Stimulated activated CD4-positive, alpha-beta T cell treated with anti-CD3 and anti-CD28 coated beads, Interleukin-1b, Interleukin-23, amount 100 ng/mL, for 1 hour (primary cell): ENCODE measurements at regions not wholly inside any gene's neighbourhood (a gene's known extent, or its start where the extent isn't known, plus 50 kb on each side); places are given as distances from the start of the nearest gene placed in this dataset.

Source experiments
- DNase-seq, 2 donors: peaks; one replicate each; pipeline ENCODE4 v3.0.0-alpha.2; 2020; ENCODE audit warnings: low read depth in 2 of 2

DNA sequence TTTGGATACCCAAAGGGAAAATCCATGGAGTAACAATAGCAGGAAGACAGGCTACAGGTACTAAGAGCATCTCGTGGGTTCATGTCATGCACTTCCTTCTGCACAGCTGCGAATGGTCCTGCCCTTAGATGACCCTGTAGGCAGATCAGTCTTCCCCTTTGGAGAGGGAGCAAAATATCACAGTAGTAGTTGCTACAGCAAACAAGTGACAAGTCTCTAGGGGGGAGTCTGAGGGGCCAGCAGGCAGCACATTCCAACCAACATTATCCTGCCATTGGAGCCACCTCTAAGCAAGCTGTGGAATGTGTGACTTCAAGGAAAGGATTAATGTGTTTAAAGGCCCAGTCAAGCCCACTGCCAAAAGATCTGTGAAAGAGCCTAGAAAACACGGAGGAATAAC, 273.2 kb upstream of the PARD3B start:
- DNase-seq: no peak

DNA sequence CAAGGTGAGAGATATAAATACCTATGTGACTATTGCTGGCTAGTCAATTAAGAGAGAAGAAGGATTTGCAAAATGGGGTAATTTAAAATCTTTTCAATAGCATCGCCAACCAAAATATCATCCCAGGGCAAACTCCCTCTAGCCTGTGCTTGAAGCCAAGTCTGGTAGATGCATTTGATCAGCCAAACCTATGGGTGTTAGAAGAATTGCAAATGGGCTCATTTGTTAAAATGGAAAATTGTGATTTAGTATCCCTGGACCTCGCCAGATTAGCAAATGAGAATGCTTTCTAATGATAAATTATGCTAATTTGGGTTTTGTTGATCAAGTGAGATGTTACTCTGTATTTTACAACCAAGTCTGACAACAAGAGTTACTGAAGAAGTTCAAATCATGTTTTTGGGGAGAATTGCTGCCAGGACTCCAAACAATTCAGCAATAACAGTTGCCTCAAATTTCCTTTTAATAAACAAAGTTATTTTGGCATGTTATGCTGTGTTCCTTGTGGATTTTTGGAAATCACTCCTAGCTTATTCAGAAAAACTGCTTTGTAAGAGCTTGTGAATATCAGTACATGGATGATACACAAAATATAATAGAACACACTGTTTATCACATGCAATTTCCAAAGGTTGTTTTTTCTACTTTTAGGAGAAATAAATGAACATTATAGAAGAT, 272.5 kb upstream of the PARD3B start:
- no peak for DNase-seq

GRCh38 chr2:204274429-204274828, 270.8 kb upstream of the PARD3B start:
- DNase-seq: no peak

GRCh38 chr2:204274991-204275390, 270.3 kb upstream of the PARD3B start:
- no peak for DNase-seq

GRCh38 chr2:204277226-204277625, 268.0 kb upstream of the PARD3B start:
- DNase-seq: no peak

- DNase-seq: no peak
These were observed 266.8 kb upstream of the PARD3B start for GRCh38 chr2:204278454-204278853.

GRCh38 chr2:204279819-204280218, 265.5 kb upstream of the PARD3B start:
- no peak for DNase-seq

GRCh38 chr2:204280262-204280668, 265.0 kb upstream of the PARD3B start:
- no peak for DNase-seq

- no peak for DNase-seq
These were observed 263.2 kb upstream of the PARD3B start for GRCh38 chr2:204282081-204282480.

DNA sequence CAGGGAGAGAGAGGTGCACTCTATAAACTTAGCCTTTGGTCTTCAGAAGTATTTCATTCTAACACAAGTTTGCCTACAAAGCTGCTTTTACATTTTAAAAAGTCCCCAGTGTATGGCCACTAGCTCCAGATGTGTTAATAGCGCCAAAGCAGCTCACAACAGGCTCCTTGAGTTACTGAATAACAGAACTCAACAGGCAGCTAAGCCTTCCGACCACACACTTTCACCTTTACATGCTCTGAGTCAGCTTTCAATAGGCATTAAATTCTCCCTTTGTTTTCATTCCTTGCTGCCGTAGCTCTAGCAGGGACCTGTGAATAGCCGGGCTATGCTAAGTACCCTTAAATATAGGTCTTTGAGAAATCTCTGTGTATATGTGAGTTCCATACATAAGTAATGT, 262.8 kb upstream of the PARD3B start:
- no peak for DNase-seq

DNA sequence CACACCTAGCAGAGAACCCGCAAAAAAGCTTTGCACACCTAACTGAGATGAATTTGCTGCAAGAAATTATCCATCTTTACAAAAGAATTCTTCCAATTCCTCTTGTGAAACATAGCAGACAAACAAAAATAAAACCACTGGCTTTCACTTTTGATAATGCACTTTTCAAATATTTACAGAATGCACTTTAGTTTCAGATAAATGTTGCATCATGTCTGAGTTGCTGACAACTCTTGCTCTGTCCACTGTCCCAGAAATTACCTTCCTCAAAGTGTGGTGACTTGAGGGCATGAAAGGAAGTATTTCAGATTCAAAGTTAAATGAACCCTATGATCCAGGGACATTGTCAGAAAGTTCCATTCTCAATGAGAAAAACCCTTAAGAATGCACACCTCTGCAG, 256.2 kb upstream of the PARD3B start:
- no peak for DNase-seq

DNA sequence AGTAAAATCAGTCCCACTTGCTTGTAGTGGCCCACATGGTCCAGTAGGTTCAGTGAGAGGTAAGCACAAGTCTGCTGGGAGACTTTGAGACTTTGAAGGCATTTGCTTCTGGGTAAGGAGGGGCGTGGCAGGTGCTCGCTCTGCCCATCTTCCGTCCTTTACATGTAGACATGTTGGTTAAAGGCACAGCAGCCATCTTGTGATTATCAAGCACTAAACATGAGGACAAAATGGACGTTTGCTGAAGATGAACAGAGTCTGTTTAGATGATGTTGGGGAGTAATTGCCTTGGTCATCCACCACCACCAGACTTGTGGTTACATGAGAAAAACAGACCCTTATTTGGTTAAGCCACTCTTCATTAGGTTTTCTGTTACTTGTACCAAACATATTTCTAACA, 252.8 kb upstream of the PARD3B start:
- no peak for DNase-seq

DNA sequence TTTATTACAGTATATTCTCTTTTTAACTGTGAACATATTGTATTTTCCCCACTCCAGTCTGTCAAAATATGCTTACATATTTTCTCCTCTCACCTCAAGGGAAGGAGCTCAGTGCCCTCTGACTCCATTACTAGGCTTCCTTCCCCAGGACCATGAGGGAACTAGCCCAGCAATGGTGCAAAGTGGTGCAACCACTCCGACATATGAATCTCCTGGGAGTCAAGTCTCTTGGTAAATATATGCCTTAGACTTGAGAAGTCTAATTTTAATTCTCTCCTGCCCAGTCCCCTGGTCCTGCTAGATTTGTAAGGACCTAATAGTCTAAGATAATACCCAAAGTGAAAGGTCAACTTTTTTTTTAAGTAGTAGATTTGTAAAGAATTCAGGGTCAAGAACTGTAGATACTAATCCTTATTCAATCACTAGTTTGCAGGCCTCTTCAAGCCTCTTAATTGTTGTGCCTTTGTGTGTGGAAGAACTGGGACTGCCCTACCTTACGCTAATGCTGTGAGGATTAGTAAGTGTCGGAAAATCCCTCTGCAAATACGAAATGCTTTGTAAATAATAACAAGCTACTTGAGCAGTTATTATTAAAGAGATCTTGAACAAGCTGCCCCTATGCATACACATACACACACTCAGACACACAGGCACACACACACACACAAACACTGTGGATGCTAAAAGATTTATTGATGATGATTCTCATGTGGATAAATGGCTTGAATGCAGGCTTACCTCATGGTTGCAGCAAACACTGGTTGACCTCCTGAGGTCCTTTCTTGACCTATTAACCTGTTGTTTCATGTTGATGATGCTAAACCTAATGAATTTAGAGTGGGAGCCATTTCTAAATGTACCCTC, 251.2 kb upstream of the PARD3B start:
- no peak for DNase-seq

DNA sequence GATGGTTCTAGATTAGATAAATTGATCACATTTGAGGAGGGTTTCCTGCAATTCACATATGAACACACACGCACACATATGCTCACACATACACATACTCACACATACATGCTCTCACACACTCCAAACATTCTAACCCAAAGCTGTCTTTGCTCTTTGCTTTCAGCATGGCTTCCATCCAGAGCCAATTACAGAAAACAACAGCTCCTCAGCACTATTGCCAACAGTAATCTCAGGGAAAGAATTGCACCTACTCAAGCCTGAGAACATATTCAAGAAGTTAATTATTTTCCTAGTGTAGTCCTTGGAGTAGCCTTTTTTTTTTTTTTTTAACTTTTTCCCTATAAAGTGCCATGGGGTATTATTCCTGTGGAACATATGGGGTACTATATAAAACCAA, 246.9 kb upstream of the PARD3B start:
- DNase-seq: no peak

DNA sequence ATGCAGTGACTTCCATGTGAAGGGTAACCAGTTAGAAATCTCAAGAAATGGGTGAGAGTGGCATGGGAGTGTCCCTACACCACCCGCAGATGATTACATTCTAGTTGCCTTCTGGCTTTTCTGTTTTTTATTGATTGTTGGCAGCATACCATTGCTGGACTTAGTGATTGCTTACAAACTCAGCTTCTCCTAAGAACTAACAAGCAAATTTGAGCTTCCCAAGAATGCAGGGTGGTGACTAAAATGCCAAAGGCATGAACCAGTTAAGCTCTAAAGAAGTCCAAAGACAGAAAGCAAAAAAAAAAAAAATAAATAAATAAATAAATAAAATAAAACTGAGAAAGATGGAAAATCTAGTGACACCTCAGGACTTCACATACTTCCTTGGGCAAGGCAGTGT, 245.5 kb upstream of the PARD3B start:
- no peak for DNase-seq

- DNase-seq: no peak
These were observed 238.6 kb upstream of the PARD3B start for GRCh38 chr2:204306667-204307066.

DNA sequence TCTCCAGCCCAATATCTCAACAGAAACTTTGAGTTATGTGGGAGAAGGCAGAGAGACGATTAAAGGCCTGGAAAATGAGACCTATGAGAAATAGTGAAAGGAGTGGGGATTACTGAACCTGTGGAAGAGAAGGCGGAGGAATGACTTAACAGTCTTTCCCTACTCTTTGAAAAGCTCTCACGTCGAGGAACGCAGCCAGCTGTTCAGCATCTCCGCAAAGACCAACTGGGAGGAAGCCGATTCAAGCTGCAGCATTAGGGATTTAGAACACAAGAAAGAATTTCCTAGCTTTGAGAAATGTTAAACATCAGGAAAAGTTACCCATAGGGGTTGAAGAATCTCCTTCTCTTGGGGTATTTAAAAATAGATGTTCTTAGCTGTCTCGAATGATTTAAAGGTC, 233.2 kb upstream of the PARD3B start:
- DNase-seq: no peak

DNA sequence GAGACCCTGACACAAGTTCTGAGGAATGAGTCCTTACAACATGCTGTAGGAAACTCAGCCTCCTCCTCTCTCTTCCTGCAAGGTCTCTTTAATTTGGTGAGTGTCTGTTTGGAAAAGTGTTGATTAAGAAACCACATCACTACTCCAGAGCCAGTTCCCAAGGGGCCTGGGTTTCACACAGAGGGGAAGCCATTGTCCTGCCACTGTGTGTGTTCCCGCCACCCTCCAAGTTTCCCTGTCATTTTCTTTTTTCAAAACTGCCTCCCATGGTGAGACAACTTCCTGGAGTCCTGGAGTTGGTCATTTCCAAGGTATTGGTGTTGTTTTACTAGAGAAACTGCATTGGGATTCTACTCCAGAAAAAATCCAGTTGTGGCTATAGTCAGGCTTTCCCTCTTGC, 232.0 kb upstream of the PARD3B start:
- no peak for DNase-seq

DNA sequence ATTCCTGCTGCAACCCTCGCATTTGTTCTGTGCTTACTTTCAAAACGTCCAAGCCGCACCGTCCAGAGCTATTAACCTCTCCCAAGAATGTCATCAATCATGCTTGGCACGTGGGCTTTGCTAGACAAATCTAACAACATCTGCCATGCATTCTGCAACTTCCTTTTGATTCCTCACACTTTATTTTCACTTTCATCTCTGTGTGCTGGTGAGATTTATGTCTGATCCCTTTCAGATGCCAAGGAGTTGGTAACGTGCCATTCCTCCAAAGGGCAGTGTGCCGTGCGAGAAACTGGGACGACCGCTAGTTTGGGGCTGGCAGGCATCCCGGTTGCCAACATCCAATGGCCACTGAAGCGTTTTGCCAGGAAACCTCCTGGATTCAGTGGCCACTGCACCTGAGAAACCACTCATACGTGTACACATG, 230.0 kb upstream of the PARD3B start:
- no peak for DNase-seq

DNA sequence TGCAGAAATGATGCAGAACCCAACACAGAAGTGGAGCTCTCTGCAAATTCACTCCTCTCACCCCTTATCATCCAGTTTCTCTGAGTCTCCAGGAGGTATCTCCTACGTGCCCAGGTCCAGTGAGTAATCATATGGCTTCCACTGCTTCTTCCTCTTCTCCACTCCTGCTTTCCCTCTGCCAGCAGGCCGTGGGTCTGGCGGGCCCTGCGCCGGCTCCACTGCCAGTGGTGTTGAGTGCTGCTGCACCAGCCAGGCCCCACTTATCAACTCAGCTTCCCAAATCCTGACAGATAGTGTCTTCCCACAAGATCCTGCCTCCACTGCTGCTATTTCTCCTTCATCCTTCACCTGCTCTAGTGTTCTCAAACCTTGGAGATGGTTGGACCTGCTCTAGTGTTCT, 227.6 kb upstream of the PARD3B start:
- DNase-seq: no peak

DNA sequence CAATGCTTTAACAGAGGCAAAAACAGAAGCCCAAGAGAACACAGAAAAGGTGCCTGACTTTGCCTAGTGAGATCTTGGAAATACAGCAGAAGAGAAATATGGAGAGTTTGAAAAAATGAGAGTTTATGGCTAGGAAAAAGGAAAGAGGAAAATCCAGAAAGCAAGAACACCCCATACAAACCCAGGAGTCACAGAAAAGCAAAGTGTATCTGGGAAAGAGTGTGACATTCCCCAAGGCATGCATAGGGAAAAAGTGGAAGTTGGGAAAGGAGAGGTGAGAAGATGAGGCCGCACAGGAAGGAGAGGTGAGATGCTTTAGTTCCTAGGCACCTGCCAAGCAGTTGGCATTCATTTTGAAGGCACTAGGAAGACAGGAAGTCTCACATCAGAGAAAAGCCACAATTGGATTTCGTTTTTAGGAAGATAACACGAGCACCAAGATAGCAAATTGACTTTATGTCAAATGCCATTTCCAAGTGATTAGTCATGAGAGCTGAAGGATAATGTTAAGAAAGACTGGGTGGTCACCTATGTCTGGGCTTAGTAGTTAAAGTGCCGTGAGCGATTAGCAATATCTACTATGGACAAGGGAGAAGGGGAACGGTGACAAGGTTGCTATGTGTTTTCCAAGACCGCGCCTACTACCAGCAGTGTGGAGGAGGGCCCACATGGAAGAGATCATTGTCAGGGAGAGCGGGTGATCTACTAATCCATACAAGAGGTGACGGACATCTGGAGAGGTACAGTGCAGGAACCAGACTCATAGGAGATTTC, 224.1 kb upstream of the PARD3B start:
- no peak for DNase-seq

DNA sequence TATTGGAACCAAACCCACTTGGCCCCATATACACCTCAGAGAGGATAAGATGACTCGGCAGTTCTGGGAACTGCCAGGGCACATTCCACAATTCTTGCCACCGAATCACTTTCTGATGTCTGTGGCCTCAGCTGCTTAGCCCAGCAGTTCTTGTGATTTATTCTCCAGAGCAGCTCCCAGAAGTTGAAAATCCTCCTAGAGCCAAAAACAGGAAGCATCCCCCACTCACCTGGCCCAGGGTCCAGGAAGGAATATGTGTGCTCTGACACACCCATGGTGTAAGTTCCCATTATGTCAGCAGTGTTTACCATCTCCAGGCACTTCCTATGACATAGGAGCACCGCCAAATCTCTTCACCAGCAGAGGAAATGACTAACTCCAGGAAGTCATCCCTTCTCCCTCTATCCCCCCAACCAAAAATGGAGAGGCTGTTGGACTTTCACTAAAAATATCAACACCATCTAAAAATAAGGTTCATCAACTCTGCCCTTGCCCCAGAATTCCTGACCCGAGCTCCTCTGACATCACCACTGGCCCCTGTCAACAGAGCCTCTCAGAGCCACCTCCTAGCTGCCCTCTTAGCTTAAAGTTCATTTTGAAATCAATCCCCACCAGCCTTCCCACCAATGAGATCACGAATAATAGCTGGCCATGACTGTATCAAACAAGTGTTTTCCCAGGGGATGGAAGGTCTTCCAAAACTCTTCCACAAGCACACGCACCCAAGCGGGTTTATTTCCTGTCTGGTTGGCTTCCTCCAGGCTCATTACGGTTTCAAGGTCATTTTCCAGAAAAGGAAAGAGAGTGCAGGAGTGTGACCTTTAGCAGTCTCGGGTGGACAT, 223.1 kb upstream of the PARD3B start:
- no peak for DNase-seq
